Effector memory CD4-positive, alpha-beta T cell (primary cell): ENCODE measurements at regions not wholly inside any gene's neighbourhood (a gene's known extent, or its start where the extent isn't known, plus 50 kb on each side); places are given as distances from the start of the nearest gene placed in this dataset.

Experiments used
- DNase-seq, 3 donors: peaks; one replicate each; pipeline ENCODE4 v3.0.0-alpha.2; 2020
- H3K27ac ChIP-seq: 2 replicates; pipeline ENCODE4 v1.7.0; 2013; ENCODE audit warnings: mild to moderate bottlenecking, low read length, moderate library complexity; ENCODE audit not compliant: insufficient read depth, poor library complexity, severe bottlenecking
- H3K27me3 ChIP-seq: replicated peaks from 2 replicates; pipeline ENCODE4 v1.7.0; 2013; ENCODE audit warnings: mild to moderate bottlenecking, low read length; ENCODE audit not compliant: insufficient read depth, control insufficient read depth, poor library complexity, severe bottlenecking
- H3K36me3 ChIP-seq: 2 replicates; pipeline ENCODE4 v1.7.0; 2013; ENCODE audit warnings: mild to moderate bottlenecking, low read length, moderate library complexity; ENCODE audit not compliant: control insufficient read depth, insufficient read depth
- H3K4me1 ChIP-seq: 2 replicates; pipeline ENCODE4 v1.7.0; 2013; ENCODE audit warnings: low read length, mild to moderate bottlenecking; ENCODE audit not compliant: control insufficient read depth, insufficient read depth, poor library complexity, severe bottlenecking
- H3K4me3 ChIP-seq: 2 replicates; pipeline ENCODE4 v1.7.0; 2013; ENCODE audit warnings: low read length, low read depth, mild to moderate bottlenecking; ENCODE audit not compliant: insufficient read depth, poor library complexity, severe bottlenecking
- H3K9me3 ChIP-seq: 2 replicates; pipeline ENCODE4 v1.7.0; 2013; ENCODE audit warnings: mild to moderate bottlenecking, low read length, moderate library complexity; ENCODE audit not compliant: control insufficient read depth

DNA sequence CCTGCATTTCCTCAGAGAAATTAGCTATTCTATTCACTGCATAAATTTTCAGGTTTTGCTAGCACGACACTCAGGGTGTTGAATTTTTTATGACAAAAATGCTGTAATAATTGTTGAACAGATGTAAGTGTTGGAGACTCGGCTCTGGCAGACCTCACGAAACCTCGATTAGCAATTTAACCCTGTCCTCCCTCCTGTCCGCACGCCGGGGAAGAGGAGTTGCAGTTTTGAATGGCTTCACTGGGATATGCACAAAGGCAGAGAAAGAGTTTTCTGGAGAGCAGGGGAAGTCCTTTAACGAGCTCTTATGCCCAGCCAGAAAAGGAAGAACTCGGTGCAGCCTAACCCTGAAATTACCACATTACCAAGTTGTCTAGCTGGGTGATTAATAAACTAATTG is 661.1 kb downstream of the VRK1 start:
- Histone ChIP-seq H3K4me3 (peak overlapping the region; percentile 43), H3K27ac (peak overlapping the region; percentile 80), H3K4me1 (peaks cover 26% of the 10 kb centered on the region)

DNA sequence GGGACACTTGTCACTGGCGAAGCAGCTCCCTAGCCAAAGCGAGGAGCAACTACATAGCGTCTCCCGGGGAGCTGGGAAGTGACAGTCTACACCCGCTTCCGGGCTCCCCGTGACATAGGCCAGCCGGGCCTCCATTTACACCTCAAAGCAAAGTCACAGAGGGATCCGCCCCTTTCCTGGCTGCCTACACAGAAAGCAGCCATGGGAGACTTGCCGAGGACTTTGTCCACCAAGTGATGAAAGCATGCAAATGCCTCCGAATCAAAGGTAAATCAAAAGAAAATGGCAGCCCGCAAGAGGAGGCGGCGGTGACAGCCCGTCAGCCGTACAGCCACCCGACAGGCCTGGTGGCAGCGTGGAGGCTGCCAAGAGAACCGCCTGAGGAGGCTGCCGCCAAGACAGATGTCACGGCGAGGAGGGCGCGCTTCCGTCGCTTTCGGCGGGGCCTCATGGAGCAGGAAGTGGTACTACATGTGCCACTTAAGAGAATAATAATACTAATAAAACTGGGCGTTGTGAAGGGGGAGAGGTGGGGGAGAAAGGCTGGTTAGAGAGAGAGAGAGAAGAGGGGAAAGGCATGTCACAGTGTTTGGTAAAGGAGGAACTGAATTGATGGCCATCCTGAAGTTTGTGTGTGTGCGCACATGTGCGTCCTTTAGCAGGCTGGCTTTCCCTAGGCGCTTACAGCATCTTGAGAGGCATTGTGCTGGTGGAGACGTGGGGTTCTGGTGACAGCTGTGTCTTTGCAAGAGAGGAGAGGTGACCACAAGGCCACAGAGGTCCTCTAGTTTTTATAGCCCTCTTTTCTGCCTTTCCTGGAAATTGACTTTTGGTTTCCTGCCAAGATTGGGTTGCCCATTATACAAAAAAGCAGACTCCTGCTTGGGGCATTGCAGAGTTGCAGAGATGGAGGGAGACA is 661.7 kb downstream of the VRK1 start:
- DNase-seq = peak; percentile 64 to 79 (median 76)
- Histone ChIP-seq H3K36me3 (peaks cover 16% of the 10 kb centered on the region), H3K4me3 (peak overlapping the region; percentile 43), H3K9me3 (peaks cover 8% of the 10 kb centered on the region), H3K4me1 (peaks cover 26% of the 10 kb centered on the region), H3K27ac (peak overlapping the region; percentile 80), H3K27me3 (no peaks in the 10 kb centered on the region)

More for the DNA sequence above, 661.1 kb downstream of the VRK1 start:
- no peak for DNase-seq
- H3K9me3 ChIP-seq = peaks cover 8% of the 10 kb centered on the region
- H3K36me3 ChIP-seq = peaks cover 16% of the 10 kb centered on the region
- no peaks in the 10 kb centered on the region for H3K27me3 ChIP-seq

DNA sequence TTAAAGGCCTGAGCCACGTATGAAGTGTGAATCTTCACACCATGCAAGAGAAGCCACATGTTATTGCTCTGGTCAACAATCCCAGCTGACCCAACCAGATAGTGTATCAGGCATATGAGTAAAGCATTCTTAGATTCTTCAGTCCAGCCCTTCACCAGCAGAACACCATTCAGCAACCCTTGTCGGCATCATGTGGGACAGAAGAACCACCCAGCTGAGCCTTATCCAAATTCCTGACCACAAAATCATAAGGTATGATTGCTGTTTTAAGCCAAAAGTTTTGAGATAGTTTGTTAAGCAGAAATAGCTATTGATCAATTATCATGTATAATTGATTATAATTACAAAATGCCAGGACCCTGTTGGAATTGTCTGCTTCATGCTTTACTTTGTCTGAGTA is 664.9 kb downstream of the VRK1 start:
- Histone ChIP-seq H3K27ac (no peak overlapping the region), H3K9me3 (peaks cover 8% of the 10 kb centered on the region), H3K4me1 (peaks cover 21% of the 10 kb centered on the region), H3K36me3 (peaks cover 16% of the 10 kb centered on the region), H3K4me3 (no peak overlapping the region), H3K27me3 (no peaks in the 10 kb centered on the region)
- DNase-seq = no peak

DNA sequence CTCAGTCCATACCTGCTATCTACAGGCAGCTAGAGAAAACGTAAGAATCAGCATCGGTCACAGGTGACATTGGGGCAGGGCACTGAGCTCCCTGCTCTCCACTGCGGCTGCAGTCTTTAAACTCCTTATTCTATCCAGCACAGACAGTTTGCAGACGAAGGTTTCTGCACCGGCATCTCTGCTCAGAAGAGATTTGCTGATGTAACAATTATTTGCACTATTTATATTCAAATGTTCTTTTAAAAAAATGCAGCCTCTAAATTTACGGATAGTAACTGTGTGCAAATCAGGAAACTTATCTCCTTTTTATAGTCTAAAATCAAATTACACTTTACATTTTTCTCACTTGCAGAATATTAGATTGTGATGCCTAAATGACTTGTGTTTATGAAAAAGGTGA is 671.0 kb downstream of the VRK1 start:
- H3K4me1 ChIP-seq = no peaks in the 10 kb centered on the region

DNA sequence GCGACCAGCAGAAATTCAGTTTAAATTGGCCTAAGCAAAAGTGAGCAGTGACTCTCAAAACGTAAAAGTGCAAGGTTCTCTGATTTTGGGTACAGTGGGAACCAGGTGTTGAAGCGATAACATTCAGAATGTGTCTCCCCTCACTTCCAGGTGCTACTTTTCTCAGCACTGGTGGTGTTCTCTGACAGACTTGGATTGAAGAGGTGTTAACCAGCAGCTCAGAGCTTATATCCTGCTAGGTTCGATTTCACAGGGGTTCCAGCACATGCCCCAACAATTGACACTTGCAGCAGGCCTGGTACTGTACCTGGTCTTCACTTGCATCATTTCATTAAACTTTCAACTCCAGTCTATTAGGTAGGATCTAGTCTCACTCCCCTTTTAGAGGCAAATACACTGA is 680.2 kb downstream of the VRK1 start:
- H3K4me1 ChIP-seq = no peaks in the 10 kb centered on the region
- no peak overlapping the region for H3K4me3 ChIP-seq
- H3K36me3 ChIP-seq = no peaks in the 10 kb centered on the region
- no peaks in the 10 kb centered on the region for H3K9me3 ChIP-seq
- no peaks in the 10 kb centered on the region for H3K27me3 ChIP-seq
- no peak overlapping the region for H3K27ac ChIP-seq
- no peak for DNase-seq

More for the DNA sequence above, 671.0 kb downstream of the VRK1 start:
- no peak for DNase-seq
- no peak overlapping the region for H3K27ac ChIP-seq
- no peaks in the 10 kb centered on the region for H3K9me3 ChIP-seq
- H3K36me3 ChIP-seq = no peaks in the 10 kb centered on the region
- H3K27me3 ChIP-seq = no peaks in the 10 kb centered on the region
- no peak overlapping the region for H3K4me3 ChIP-seq

DNA sequence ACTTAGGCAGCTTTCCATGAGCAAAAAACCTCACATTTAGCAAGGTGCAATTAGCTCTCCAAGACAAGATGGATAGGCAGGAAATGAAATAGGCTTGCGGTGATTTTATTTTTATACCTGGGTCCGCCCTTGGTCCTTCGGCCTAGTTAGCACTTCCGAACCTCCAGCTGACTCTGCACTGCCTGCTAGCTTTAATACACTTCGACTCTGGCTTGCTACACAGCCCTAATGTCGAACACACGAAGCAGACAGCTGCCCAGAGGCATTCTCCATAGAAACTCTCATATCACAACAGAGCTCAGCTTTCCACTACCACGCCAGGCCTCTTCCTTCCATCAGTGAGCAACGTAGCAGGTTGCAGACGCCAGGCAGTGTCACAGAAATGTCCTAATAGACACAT is 688.0 kb downstream of the VRK1 start:
- DNase-seq = no peak
- no peaks in the 10 kb centered on the region for H3K9me3 ChIP-seq
- H3K4me1 ChIP-seq = no peaks in the 10 kb centered on the region

DNA sequence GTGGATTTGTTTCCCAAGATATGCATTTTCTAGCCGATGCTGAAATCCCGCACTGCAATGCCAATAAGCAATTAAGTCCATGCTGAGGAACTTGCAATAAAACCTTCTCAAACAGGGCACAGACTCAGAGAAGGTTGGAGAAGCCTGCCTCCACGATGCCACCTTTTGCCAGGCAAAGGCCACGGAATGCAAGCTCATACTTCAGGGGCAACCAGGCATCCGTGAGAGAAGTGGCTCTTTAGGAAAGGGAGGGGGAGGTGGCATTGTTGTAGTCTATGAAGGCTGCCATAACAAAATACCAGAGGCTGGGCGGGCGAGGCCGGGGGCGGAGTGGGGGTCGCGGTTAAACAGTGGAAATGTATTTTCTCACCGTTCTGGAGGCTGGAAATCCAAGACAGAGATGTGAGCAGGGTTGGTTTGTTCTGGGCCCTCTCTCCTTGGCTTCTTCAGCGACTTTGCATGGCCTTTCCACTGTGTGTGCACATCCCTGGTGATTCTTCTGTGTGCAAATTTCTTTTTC is 689.5 kb downstream of the VRK1 start:
- no peak for DNase-seq
- Histone ChIP-seq H3K27ac (no peak overlapping the region), H3K4me3 (no peak overlapping the region), H3K36me3 (no peaks in the 10 kb centered on the region), H3K27me3 (no peaks in the 10 kb centered on the region), H3K4me1 (no peaks in the 10 kb centered on the region), H3K9me3 (no peaks in the 10 kb centered on the region)

More for the DNA sequence above, 688.0 kb downstream of the VRK1 start:
- H3K27ac ChIP-seq = no peak overlapping the region
- no peaks in the 10 kb centered on the region for H3K36me3 ChIP-seq
- no peak overlapping the region for H3K4me3 ChIP-seq
- no peaks in the 10 kb centered on the region for H3K27me3 ChIP-seq

DNA sequence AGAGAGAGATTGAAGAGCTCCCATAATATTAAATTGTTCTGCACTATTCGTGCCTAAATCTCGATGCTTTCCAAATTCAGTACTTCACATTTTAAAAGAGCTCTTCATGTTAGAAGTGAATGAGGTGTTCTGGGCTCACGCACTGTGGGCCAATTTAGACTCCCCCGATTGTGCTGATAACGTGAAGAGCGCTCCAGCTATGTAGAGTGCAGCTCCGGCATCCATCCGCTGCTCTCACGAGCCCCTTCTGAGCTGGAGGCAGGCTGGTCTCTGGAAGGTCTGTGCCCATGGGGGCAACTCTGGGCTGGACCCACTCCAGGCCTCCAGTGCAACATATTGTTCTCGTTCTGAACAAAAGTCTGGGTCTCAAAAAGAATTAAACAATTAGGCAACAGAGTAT is 692.6 kb downstream of the VRK1 start:
- H3K36me3 ChIP-seq = no peaks in the 10 kb centered on the region
- H3K27ac ChIP-seq = no peak overlapping the region
- H3K27me3 ChIP-seq = no peaks in the 10 kb centered on the region
- no peak for DNase-seq
- H3K9me3 ChIP-seq = no peaks in the 10 kb centered on the region
- H3K4me3 ChIP-seq = no peak overlapping the region
- no peaks in the 10 kb centered on the region for H3K4me1 ChIP-seq

DNA sequence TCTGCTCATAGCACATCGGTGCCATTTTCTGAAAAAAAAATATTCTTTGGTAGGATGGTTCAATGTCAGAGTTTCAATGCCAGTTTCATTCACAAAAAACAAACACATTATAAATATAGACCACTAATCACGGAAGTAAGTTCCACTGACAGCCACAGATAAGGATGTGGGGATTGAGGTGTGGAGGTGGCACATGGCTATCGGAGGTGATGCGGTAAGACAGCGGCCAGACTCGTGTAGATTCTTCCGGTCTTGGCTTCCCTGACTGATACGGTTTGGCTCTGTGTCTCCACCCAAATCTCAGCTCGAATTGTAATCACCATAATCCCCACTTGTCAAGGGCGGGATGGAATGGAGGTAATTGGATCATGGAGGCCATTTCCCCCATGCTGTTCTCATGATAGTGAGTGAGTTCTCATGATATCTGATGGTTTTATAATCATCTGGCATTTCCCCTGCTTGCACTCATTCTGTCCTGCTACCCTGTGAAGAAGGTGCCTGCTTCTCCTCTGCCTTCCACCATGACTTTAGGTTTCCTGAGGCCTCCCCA is 693.4 kb downstream of the VRK1 start:
- Histone ChIP-seq H3K27ac (no peak overlapping the region), H3K4me3 (no peak overlapping the region), H3K27me3 (no peaks in the 10 kb centered on the region), H3K36me3 (no peaks in the 10 kb centered on the region), H3K9me3 (no peaks in the 10 kb centered on the region), H3K4me1 (no peaks in the 10 kb centered on the region)
- DNase-seq = no peak

DNA sequence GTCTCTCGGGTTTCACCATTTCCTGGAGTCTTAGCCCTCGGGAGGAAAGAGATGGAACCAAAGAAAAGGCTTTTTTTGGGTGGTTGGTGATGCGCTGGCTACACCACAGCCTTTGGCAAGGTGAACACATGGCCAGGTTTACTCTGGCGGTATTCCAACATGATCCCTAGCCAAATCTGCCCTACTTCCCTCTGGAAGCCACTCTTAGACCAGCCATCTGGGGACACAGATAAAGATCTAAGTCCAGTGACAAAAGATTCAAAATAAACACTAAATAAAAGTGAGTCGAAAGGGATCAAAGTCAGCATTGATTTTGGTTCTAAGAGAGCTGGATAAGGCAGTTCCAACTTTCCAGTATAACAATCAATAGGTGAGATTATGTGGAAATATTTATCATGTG is 694.5 kb downstream of the VRK1 start:
- H3K27me3 ChIP-seq = no peaks in the 10 kb centered on the region
- DNase-seq = no peak
- no peak overlapping the region for H3K27ac ChIP-seq
- no peaks in the 10 kb centered on the region for H3K9me3 ChIP-seq
- no peaks in the 10 kb centered on the region for H3K4me1 ChIP-seq
- no peak overlapping the region for H3K4me3 ChIP-seq
- no peaks in the 10 kb centered on the region for H3K36me3 ChIP-seq
